ENCODE measurements at regions not wholly inside any gene's neighbourhood (a gene's known extent, or its start where the extent isn't known, plus 50 kb on each side); places are given as distances from the start of the nearest gene placed in this dataset.

- TF ChIP-seq CTCF (conservative IDR thresholded peaks at IDR 0.05) (no peak), ZFX (IDR thresholded peaks at IDR 0.05) (no peak)
Observed at GRCh38 chrX:34810364-34810763, 132.2 kb upstream of the FAM47B start.

Measured in C4-2B (cell line).